Neural cell (in vitro differentiated cells): ENCODE measurements at regions not wholly inside any gene's neighbourhood (a gene's known extent, or its start where the extent isn't known, plus 50 kb on each side); places are given as distances from the start of the nearest gene placed in this dataset.

Experiments used
- H2AFZ ChIP-seq: fragments of 200-600, 300-800 bp; sonication (generic), shearing (Covaris generic); 2 replicates; pipeline ENCODE4 v1.6.0; 2014; ENCODE audit warnings: low read depth, mild to moderate bottlenecking, antibody characterized with exemption, low read length, moderate library complexity
- H3F3A ChIP-seq: fragments of 200-600 bp; shearing (Covaris generic); 2 replicates; pipeline ENCODE4 v1.6.1; 2016; ENCODE audit warnings: mild to moderate bottlenecking, moderate library complexity, mixed read lengths, antibody characterized with exemption, low read length; ENCODE audit not compliant: insufficient read depth, poor library complexity, severe bottlenecking
- H3K27ac ChIP-seq: fragments of 200-600, 300-800 bp; sonication (generic), shearing (Covaris generic); 2 replicates; pipeline ENCODE4 v1.5.1; 2014; ENCODE audit warnings: mild to moderate bottlenecking, low read length, moderate library complexity
- H3K27me3 ChIP-seq: fragments of 300-800, 200-600 bp; sonication (generic), shearing (Covaris generic); 2 replicates; pipeline ENCODE4 v1.6.0; 2014; ENCODE audit warnings: mild to moderate bottlenecking, low read depth, low read length, moderate library complexity; ENCODE audit not compliant: insufficient read depth
- H3K36me3 ChIP-seq: fragments of 300-800, 200-600 bp; sonication (generic), shearing (Covaris generic); 2 replicates; pipeline ENCODE4 v1.5.1; 2014; ENCODE audit warnings: mild to moderate bottlenecking, antibody characterized with exemption, low read length, moderate library complexity; ENCODE audit not compliant: insufficient read depth
- H3K4me2 ChIP-seq: fragments of 300-800, 200-600 bp; sonication (generic), shearing (Covaris generic); 2 replicates; pipeline ENCODE4 v1.6.0; 2014; ENCODE audit warnings: mild to moderate bottlenecking, low read length
- H3K4me3 ChIP-seq: fragments of 300-800, 200-600 bp; sonication (generic), shearing (Covaris generic); 2 replicates; pipeline ENCODE4 v1.5.1; 2014; ENCODE audit warnings: mild to moderate bottlenecking, low read length, moderate library complexity
- H3K79me2 ChIP-seq: fragments of 200-600 bp; shearing (Covaris generic); replicated peaks from 2 replicates; pipeline ENCODE4 v1.6.0; 2014; ENCODE audit warnings: mild to moderate bottlenecking, low read length, moderate library complexity; ENCODE audit not compliant: insufficient read depth
- H3K9ac ChIP-seq: fragments of 300-800, 200-600 bp; sonication (generic), shearing (Covaris generic); 2 replicates; pipeline ENCODE4 v1.6.1; 2016; ENCODE audit warnings: mild to moderate bottlenecking, low read length, mixed read lengths
- H3K9me2 ChIP-seq: fragments of 200-600 bp; shearing (Covaris generic); 2 replicates; pipeline ENCODE4 v1.6.1; 2016; ENCODE audit warnings: mild to moderate bottlenecking, low read length, mixed read lengths; ENCODE audit not compliant: insufficient read depth
- H3K9me3 ChIP-seq: fragments of 200-600, 300-800 bp; sonication (generic), shearing (Covaris generic); 2 replicates; pipeline ENCODE4 v1.6.1; 2016; ENCODE audit warnings: mild to moderate bottlenecking, mixed run types, low read length, moderate library complexity, mixed read lengths
- H4K20me1 ChIP-seq: fragments of 200-600 bp; shearing (Covaris generic); 2 replicates; pipeline ENCODE4 v1.6.1; 2016; ENCODE audit warnings: mild to moderate bottlenecking, mixed run types; ENCODE audit not compliant: insufficient read depth
- EP300 ChIP-seq: fragments of 450-650 bp; conservative IDR thresholded peaks from 2 replicates; pipeline ENCODE4 v1.6.1; 2014; ENCODE audit warnings: antibody characterized with exemption, mild to moderate bottlenecking, moderate library complexity; ENCODE audit not compliant: poor library complexity, severe bottlenecking
- EZH2 ChIP-seq: fragments of 200-600, 300-800 bp; shearing (Covaris generic), sonication (generic); IDR thresholded peaks from 2 replicates; pipeline ENCODE4 v1.6.1; 2014; ENCODE audit warnings: antibody characterized with exemption, low read length, borderline replicate concordance, mild to moderate bottlenecking; ENCODE audit not compliant: insufficient read depth, poor library complexity, severe bottlenecking
- MXI1 ChIP-seq: fragments of 450-650 bp; conservative IDR thresholded peaks from 2 replicates; pipeline ENCODE4 v1.6.1; 2014; ENCODE audit warnings: antibody characterized with exemption, mild to moderate bottlenecking; ENCODE audit not compliant: poor library complexity, severe bottlenecking
- POLR2AphosphoS5 ChIP-seq: IDR thresholded peaks from 2 replicates; pipeline ENCODE4 v1.6.1; 2012
- RAD21 ChIP-seq: fragments of 450-650 bp; conservative IDR thresholded peaks from 2 replicates; pipeline ENCODE4 v1.6.1; 2014; ENCODE audit warnings: antibody characterized with exemption, mild to moderate bottlenecking, moderate library complexity
- SMC3 ChIP-seq: fragments of 450-650 bp; conservative IDR thresholded peaks from 2 replicates; pipeline ENCODE4 v1.6.1; 2014; ENCODE audit warnings: antibody characterized with exemption, mild to moderate bottlenecking, moderate library complexity; ENCODE audit not compliant: poor library complexity
- TAF1 ChIP-seq: IDR thresholded peaks from 2 replicates; pipeline ENCODE4 v1.6.1; 2012; ENCODE audit warnings: low read depth
- TF ChIP-seq, protein P1 (sequence below): fragments of 450-650 bp; IDR thresholded peaks from 2 replicates; pipeline ENCODE4 v1.5.1; 2014; ENCODE audit warnings: antibody characterized with exemption, mild to moderate bottlenecking, moderate library complexity; ENCODE audit not compliant: poor library complexity, severe bottlenecking
- TF ChIP-seq, protein P2 (sequence below): IDR thresholded peaks from 2 replicates; pipeline ENCODE4 v1.6.1; 2012; ENCODE audit warnings: borderline replicate concordance

DNA sequence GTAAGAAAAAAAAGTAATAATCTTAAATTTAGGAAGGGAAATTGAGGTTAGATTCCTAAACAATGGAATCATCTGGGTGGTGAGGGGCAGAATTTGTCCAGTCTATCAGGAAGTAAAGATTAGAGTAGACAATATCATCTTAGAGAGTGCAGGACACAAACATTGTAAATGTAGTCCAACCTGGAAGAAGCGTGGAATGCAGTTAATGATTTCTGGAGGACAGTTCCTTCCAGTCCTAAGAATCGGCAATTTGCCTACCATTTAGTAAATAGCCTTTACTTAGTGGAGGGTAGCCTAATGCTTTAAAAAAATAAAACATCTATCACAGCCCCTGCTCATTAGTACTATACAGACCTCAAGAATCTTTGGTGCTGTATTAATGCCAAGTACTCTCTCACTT is 147.5 kb upstream of the TTC29 start:
- Histone ChIP-seq H3K9me2 (no peaks in the 10 kb centered on the region), H2AFZ (no peak overlapping the region), H3K27me3 (no peaks in the 10 kb centered on the region), H3F3A (no peaks in the 10 kb centered on the region), H3K36me3 (no peaks in the 10 kb centered on the region), H3K9ac (no peak overlapping the region), H3K79me2 (no peaks in the 10 kb centered on the region), H4K20me1 (no peaks in the 10 kb centered on the region), H3K27ac (no peak overlapping the region), H3K4me2 (no peak overlapping the region), H3K4me3 (no peak overlapping the region), H3K9me3 (no peaks in the 10 kb centered on the region)
- TF ChIP-seq EP300 (no peak), MXI1 (no peak), RAD21 (no peak), EZH2 (no peak)
- TF ChIP-seq, protein P1, sequence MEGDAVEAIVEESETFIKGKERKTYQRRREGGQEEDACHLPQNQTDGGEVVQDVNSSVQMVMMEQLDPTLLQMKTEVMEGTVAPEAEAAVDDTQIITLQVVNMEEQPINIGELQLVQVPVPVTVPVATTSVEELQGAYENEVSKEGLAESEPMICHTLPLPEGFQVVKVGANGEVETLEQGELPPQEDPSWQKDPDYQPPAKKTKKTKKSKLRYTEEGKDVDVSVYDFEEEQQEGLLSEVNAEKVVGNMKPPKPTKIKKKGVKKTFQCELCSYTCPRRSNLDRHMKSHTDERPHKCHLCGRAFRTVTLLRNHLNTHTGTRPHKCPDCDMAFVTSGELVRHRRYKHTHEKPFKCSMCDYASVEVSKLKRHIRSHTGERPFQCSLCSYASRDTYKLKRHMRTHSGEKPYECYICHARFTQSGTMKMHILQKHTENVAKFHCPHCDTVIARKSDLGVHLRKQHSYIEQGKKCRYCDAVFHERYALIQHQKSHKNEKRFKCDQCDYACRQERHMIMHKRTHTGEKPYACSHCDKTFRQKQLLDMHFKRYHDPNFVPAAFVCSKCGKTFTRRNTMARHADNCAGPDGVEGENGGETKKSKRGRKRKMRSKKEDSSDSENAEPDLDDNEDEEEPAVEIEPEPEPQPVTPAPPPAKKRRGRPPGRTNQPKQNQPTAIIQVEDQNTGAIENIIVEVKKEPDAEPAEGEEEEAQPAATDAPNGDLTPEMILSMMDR = no peak
- TF ChIP-seq, protein P2, sequence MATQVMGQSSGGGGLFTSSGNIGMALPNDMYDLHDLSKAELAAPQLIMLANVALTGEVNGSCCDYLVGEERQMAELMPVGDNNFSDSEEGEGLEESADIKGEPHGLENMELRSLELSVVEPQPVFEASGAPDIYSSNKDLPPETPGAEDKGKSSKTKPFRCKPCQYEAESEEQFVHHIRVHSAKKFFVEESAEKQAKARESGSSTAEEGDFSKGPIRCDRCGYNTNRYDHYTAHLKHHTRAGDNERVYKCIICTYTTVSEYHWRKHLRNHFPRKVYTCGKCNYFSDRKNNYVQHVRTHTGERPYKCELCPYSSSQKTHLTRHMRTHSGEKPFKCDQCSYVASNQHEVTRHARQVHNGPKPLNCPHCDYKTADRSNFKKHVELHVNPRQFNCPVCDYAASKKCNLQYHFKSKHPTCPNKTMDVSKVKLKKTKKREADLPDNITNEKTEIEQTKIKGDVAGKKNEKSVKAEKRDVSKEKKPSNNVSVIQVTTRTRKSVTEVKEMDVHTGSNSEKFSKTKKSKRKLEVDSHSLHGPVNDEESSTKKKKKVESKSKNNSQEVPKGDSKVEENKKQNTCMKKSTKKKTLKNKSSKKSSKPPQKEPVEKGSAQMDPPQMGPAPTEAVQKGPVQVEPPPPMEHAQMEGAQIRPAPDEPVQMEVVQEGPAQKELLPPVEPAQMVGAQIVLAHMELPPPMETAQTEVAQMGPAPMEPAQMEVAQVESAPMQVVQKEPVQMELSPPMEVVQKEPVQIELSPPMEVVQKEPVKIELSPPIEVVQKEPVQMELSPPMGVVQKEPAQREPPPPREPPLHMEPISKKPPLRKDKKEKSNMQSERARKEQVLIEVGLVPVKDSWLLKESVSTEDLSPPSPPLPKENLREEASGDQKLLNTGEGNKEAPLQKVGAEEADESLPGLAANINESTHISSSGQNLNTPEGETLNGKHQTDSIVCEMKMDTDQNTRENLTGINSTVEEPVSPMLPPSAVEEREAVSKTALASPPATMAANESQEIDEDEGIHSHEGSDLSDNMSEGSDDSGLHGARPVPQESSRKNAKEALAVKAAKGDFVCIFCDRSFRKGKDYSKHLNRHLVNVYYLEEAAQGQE = no peak

DNA sequence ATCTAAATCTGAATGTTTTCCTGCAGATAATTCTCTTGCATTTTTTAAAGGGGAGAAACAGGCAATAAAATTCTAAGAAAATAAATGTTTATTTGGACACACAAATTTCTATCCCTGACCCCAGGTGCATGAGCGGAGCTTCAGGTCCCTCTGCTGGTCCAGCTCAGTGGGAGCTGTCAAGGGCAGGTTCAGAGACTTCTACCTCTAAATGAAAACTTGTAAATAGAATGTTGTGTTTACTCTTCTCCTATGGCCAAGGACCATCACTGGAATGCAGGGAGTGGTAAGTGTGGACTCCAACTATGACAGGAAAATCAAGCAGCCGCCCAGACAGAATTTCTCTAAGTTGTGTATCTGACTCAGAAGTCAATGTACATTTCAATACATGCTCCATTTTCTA is 148.6 kb upstream of the TTC29 start:
- Histone ChIP-seq H3K9me2 (no peaks in the 10 kb centered on the region), H2AFZ (no peak overlapping the region), H3K36me3 (no peaks in the 10 kb centered on the region), H3K9ac (no peak overlapping the region), H3K4me2 (no peak overlapping the region), H3K4me3 (no peak overlapping the region), H3K9me3 (no peaks in the 10 kb centered on the region), H3K27me3 (no peaks in the 10 kb centered on the region), H4K20me1 (no peaks in the 10 kb centered on the region), H3F3A (no peaks in the 10 kb centered on the region), H3K79me2 (no peaks in the 10 kb centered on the region), H3K27ac (no peak overlapping the region)
- TF ChIP-seq, protein P2 = no peak
- no peak for TF ChIP-seq POLR2AphosphoS5
- TF ChIP-seq, protein P1 = peak; percentile 25
- TF ChIP-seq RAD21 = no peak
- no peak for TF ChIP-seq TAF1
- TF ChIP-seq MXI1 = no peak
- TF ChIP-seq EZH2 = no peak
- TF ChIP-seq EP300 = no peak
- TF ChIP-seq SMC3 = peak; percentile 15
